DND-41 (cell line): ENCODE measurements at regions not wholly inside any gene's neighbourhood (a gene's known extent, or its start where the extent isn't known, plus 50 kb on each side); places are given as distances from the start of the nearest gene placed in this dataset.

ENCODE experiments used
- EZH2 ChIP-seq: IDR thresholded peaks from 3 replicates; pipeline ENCODE4 v1.6.1; 2012; ENCODE audit warnings: borderline replicate concordance, low read depth, mild to moderate bottlenecking, moderate library complexity, low read length, inconsistent platforms; ENCODE audit not compliant: severe bottlenecking
- TF ChIP-seq, protein P1 (sequence below): IDR thresholded peaks from 2 replicates; pipeline ENCODE4 v1.5.1; 2012; ENCODE audit warnings: borderline replicate concordance, low read length, moderate library complexity, mild to moderate bottlenecking; ENCODE audit not compliant: poor library complexity, severe bottlenecking; ENCODE audit errors: extremely low read depth

DNA sequence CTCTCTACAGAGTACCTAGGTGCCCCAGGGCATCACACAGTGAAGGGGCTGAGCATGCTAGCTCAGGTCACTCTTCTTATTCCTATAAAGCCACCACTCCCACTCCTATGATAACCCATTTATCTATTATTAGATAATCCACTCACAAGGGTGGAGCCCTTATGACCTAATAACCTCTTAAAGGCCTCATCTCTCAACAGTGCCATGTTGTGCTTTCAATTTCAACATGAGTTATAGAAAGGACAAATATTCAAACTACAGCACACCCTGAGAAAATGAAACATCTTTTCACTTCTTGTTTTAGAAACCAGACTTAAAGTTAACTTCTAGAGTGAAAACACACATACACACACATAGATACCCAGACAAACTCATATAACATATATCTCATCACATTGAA is 1494.9 kb upstream of the MIR17HG start:
- TF ChIP-seq, protein P1, sequence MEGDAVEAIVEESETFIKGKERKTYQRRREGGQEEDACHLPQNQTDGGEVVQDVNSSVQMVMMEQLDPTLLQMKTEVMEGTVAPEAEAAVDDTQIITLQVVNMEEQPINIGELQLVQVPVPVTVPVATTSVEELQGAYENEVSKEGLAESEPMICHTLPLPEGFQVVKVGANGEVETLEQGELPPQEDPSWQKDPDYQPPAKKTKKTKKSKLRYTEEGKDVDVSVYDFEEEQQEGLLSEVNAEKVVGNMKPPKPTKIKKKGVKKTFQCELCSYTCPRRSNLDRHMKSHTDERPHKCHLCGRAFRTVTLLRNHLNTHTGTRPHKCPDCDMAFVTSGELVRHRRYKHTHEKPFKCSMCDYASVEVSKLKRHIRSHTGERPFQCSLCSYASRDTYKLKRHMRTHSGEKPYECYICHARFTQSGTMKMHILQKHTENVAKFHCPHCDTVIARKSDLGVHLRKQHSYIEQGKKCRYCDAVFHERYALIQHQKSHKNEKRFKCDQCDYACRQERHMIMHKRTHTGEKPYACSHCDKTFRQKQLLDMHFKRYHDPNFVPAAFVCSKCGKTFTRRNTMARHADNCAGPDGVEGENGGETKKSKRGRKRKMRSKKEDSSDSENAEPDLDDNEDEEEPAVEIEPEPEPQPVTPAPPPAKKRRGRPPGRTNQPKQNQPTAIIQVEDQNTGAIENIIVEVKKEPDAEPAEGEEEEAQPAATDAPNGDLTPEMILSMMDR = no peak
- no peak for TF ChIP-seq EZH2
